ENCODE measurements at regions not wholly inside any gene's neighbourhood (a gene's known extent, or its start where the extent isn't known, plus 50 kb on each side); places are given as distances from the start of the nearest gene placed in this dataset.

DNA sequence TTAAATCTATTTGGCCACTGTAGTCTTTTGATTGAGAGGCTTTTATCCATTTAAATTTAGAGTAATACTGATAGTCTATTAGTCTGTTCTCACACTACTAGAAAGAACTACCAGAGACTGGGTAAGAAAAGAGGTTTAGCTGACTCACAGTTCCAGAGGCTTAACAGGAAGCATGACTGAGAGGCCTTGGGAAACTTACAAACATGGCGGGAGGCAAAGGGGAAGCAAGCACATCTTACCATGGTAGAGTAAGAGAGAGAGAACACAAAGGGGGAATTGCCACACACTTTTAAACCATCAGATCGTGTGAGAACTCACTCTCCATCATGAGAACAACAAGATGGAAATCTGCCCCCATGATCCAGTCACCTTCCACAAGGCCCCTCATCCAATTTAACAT lies 410.9 kb downstream of the PDGFC start:
- Histone ChIP-seq H3K4me1 (no peaks in the 10 kb centered on the region), H3K4me3 (no peak overlapping the region), H3K9me3 (no peaks in the 10 kb centered on the region), H3K27me3 (no peaks in the 10 kb centered on the region), H3K27ac (no peak overlapping the region), H3K36me3 (no peaks in the 10 kb centered on the region)
- TF ChIP-seq POLR2A (IDR thresholded peaks at IDR 0.05), result no peak
- TF ChIP-seq, protein P1, sequence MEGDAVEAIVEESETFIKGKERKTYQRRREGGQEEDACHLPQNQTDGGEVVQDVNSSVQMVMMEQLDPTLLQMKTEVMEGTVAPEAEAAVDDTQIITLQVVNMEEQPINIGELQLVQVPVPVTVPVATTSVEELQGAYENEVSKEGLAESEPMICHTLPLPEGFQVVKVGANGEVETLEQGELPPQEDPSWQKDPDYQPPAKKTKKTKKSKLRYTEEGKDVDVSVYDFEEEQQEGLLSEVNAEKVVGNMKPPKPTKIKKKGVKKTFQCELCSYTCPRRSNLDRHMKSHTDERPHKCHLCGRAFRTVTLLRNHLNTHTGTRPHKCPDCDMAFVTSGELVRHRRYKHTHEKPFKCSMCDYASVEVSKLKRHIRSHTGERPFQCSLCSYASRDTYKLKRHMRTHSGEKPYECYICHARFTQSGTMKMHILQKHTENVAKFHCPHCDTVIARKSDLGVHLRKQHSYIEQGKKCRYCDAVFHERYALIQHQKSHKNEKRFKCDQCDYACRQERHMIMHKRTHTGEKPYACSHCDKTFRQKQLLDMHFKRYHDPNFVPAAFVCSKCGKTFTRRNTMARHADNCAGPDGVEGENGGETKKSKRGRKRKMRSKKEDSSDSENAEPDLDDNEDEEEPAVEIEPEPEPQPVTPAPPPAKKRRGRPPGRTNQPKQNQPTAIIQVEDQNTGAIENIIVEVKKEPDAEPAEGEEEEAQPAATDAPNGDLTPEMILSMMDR (IDR thresholded peaks at IDR 0.05), result no peak
- intact Hi-C loops (cut with DNase I), result no loop called here
- no peak for DNase-seq
- 70 to 83% methylated on average over 2 of the region's 2 CpGs for WGBS, 2 donors

DNA sequence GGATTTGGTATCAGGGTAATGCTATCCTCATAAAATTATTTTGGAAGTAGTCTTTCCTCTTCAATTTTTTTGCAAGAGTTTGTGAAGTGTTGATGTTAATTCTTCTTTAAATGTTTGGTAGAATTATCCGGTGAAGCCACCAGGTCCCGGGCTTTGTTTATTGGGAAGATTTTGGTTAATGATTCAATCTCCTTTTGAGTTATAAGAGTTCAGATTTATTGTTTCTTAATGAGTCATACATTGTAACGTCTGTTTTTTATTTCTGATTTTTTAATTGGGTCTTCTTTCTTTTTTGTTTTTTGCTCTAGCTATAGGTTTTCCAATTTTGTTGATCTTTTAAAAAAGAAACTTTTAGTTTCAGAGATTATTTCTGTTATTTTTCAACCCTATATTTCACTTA lies 412.3 kb downstream of the PDGFC start:
- WGBS, 2 donors, result 31 to 37% methylated on average over 3 of the region's 3 CpGs
- Histone ChIP-seq H3K27ac (no peak overlapping the region), H3K9me3 (no peaks in the 10 kb centered on the region), H3K4me3 (no peak overlapping the region), H3K4me1 (no peaks in the 10 kb centered on the region), H3K36me3 (no peaks in the 10 kb centered on the region), H3K27me3 (no peaks in the 10 kb centered on the region)
- intact Hi-C loops (cut with DNase I), result no loop called here
- no peak for DNase-seq
- no peak for TF ChIP-seq POLR2A (IDR thresholded peaks at IDR 0.05)
- TF ChIP-seq, protein P1 (IDR thresholded peaks at IDR 0.05), result no peak

DNA sequence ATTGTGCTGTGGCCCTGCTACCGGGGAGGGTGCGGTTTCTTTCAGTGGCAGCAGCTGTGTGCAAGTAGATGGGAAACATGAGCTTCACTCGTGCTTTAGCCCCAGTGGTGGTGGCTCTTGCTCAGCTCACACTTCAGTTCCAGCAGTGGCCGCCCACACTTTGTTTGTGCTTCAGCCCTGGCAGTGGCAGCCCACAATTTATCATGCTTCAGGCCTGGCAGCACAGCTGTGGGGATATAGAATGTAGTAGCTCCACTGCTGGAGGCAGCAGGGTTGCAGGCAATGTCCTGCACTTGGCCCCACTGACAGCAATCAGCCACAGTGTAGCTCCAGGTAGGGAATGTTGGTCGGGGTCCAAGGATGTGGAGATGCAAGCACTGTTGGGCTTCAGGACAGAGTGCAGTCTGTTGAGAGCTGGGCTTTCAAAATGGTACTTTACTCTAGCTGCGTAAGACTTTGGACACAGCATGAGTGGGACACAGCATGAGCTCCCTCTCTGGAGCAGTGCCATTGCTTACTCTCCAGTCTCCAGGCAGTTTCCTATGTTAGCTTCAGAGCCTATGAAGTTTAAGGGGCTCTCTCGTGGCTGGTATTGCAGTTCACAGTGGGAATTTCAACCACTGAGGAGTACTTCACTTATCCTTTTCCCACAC lies 413.1 kb downstream of the PDGFC start:
- intact Hi-C loops (cut with DNase I), result no loop called here
- WGBS, 2 donors, result 77 to 94% methylated on average over 3 of the region's 7 CpGs
- Histone ChIP-seq H3K4me1 (no peaks in the 10 kb centered on the region), H3K27ac (no peak overlapping the region), H3K36me3 (no peaks in the 10 kb centered on the region), H3K27me3 (no peaks in the 10 kb centered on the region), H3K9me3 (no peaks in the 10 kb centered on the region), H3K4me3 (no peak overlapping the region)
- no peak for DNase-seq
- TF ChIP-seq POLR2A (IDR thresholded peaks at IDR 0.05), result no peak
- TF ChIP-seq, protein P1 (IDR thresholded peaks at IDR 0.05), result no peak

DNA sequence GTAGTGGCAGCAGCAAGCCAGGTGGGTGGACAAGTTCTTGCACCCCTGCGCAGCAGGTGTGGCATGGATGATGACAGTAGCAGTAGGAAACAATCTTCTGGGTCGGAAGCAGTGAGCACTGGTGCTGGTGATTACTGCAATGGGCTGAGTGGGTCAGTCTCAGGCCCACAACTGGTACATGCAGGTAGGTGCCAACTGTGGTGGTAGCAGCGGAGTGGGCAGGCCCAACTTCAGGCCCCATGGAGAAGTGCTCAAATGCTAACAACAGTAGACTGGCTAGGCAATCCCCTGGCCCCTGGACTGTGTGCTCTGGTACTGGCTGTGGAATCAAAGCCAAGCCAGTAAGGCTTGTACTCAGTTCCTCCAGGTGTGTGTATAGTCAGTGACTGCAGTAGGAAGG lies 413.7 kb downstream of the PDGFC start:
- H3K36me3 ChIP-seq, result no peaks in the 10 kb centered on the region
- H3K9me3 ChIP-seq, result no peaks in the 10 kb centered on the region
- H3K4me1 ChIP-seq, result no peaks in the 10 kb centered on the region
- no peak overlapping the region for H3K27ac ChIP-seq
- WGBS, 2 donors, result 100% methylated on average over 2 of the region's 3 CpGs; no CpG with 5 or more reads in 1 of the 2 donors
- intact Hi-C loops (cut with DNase I), result no loop called here
- TF ChIP-seq, protein P1 (IDR thresholded peaks at IDR 0.05), result no peak
- no peak for TF ChIP-seq POLR2A (IDR thresholded peaks at IDR 0.05)
- no peak for DNase-seq
- H3K4me3 ChIP-seq, result no peak overlapping the region
- H3K27me3 ChIP-seq, result no peaks in the 10 kb centered on the region

DNA sequence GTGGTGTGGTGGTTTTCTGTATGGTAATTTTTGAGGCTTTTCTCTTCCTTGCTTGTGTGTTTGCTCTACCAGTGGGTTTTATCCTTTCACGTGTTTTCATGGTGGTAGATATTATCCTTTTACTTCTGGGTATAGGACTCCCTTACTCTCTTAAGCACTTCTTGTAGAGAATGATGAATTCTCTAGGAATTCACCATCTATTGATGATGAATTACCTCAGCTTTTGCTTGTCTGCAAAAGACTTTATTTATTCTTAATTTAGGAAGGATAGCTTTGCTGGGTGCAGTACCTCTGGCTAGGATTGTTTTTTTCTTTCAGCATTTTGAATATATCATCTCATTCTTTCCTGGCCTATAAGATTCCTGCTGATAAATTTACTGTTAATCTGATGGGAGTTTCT lies 415.3 kb downstream of the PDGFC start:
- no peaks in the 10 kb centered on the region for H3K9me3 ChIP-seq
- H3K27me3 ChIP-seq, result no peaks in the 10 kb centered on the region
- no peak overlapping the region for H3K27ac ChIP-seq
- 75 to 81% methylated on average over 1 of the region's 1 CpG for WGBS, 2 donors
- H3K4me1 ChIP-seq, result no peaks in the 10 kb centered on the region
- H3K36me3 ChIP-seq, result no peaks in the 10 kb centered on the region
- DNase-seq, result no peak
- no peak overlapping the region for H3K4me3 ChIP-seq
- intact Hi-C loops (cut with DNase I), result no loop called here
- TF ChIP-seq, protein P1 (IDR thresholded peaks at IDR 0.05), result no peak
- no peak for TF ChIP-seq POLR2A (IDR thresholded peaks at IDR 0.05)

Measured in esophagus squamous epithelium (tissue), 5 donors.